ENCODE measurements at regions not wholly inside any gene's neighbourhood (a gene's known extent, or its start where the extent isn't known, plus 50 kb on each side); places are given as distances from the start of the nearest gene placed in this dataset.
A peak's percentile ranks its signal among the peaks of the same experiment; 100 is the strongest.
"Not testable (repeated sequence)": the region's sequence is repeated elsewhere in the genome, so short reads cannot be mapped to it uniquely, and the experiment has no call there.

GRCh38 chr12:4822572-4822971 lies 87.1 kb upstream of the KCNA1 start:
- no peak for TF ChIP-seq ZNF274 (IDR thresholded peaks at IDR 0.05; ENCODE audit: low read depth, low read length)
- no peak overlapping the region for H3K4me3 ChIP-seq (ENCODE audit: low read length)

DNA sequence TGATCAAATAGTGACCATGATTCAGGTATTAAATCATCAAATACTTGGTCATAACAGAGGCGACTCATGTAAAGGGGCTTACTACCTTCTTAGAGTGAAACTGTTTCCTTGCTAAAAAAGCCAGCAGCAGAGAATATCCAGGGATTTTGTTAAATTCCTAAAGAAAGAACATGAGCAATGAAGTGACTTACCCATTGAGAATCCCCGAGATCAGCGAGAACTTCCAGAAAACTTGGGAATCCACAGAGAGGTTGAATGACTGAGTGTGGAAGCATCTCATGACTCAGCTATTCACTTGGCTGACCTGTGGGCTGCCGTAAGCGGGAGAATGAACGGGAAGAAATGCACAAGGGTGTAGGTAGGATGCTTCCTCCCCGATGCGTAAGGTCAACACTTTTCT lies 85.3 kb upstream of the KCNA1 start:
- no peak overlapping the region for H3K4me3 ChIP-seq (ENCODE audit: low read length)
- no peak for TF ChIP-seq ZNF274 (IDR thresholded peaks at IDR 0.05; ENCODE audit: low read depth, low read length)

GRCh38 chr12:4825011-4825858 lies 84.5 kb upstream of the KCNA1 start:
- TF ChIP-seq ZNF274 (IDR thresholded peaks at IDR 0.05; ENCODE audit: low read depth, low read length) = no peak
- no peak overlapping the region for H3K4me3 ChIP-seq (ENCODE audit: low read length)

GRCh38 chr12:4826909-4827308 lies 82.8 kb upstream of the KCNA1 start:
- no peak overlapping the region for H3K4me3 ChIP-seq (ENCODE audit: low read length)
- no peak for TF ChIP-seq ZNF274 (IDR thresholded peaks at IDR 0.05; ENCODE audit: low read depth, low read length)

GRCh38 chr12:4828176-4828575 lies 81.5 kb upstream of the KCNA1 start:
- no peak overlapping the region; the same call in 1 of the 2 replicates for H3K4me3 ChIP-seq (ENCODE audit: low read length)
- no peak for TF ChIP-seq ZNF274 (IDR thresholded peaks at IDR 0.05; ENCODE audit: low read depth, low read length)

- peak overlapping the region; percentile 62; the same call in 1 of the 2 replicates for H3K4me3 ChIP-seq (ENCODE audit: low read length)
- no peak for TF ChIP-seq ZNF274 (IDR thresholded peaks at IDR 0.05; ENCODE audit: low read depth, low read length)
Measured at GRCh38 chr12:4829161-4829792, 80.4 kb upstream of the KCNA1 start.

GRCh38 chr12:4829793-4830162 lies 79.9 kb upstream of the KCNA1 start:
- peak overlapping the region; percentile 20; the same call in 1 of the 2 replicates for H3K4me3 ChIP-seq (ENCODE audit: low read length)
- TF ChIP-seq ZNF274 (IDR thresholded peaks at IDR 0.05; ENCODE audit: low read depth, low read length) = no peak

- H3K4me3 ChIP-seq (ENCODE audit: low read length) = no peak overlapping the region; the same call in 1 of the 2 replicates
Measured at GRCh38 chr12:4830556-4831210, 79.0 kb upstream of the KCNA1 start.

GRCh38 chr12:4833053-4833452 lies 76.7 kb upstream of the KCNA1 start:
- no peak for TF ChIP-seq ZNF274 (IDR thresholded peaks at IDR 0.05; ENCODE audit: low read depth, low read length)
- H3K4me3 ChIP-seq (ENCODE audit: low read length) = no peak overlapping the region

More at GRCh38 chr12:4830556-4831210, 79.0 kb upstream of the KCNA1 start:
- no peak for TF ChIP-seq ZNF274 (IDR thresholded peaks at IDR 0.05; ENCODE audit: low read depth, low read length)

- no peak overlapping the region for H3K4me3 ChIP-seq (ENCODE audit: low read length)
- no peak for TF ChIP-seq ZNF274 (IDR thresholded peaks at IDR 0.05; ENCODE audit: low read depth, low read length)
Measured at GRCh38 chr12:4833524-4833923, 76.2 kb upstream of the KCNA1 start.

- H3K4me3 ChIP-seq (ENCODE audit: low read length) = not testable (repeated sequence)
Measured at GRCh38 chr12:4842401-4842800, 67.3 kb upstream of the KCNA1 start.

- no peak for TF ChIP-seq ZNF274 (IDR thresholded peaks at IDR 0.05; ENCODE audit: low read depth, low read length)
- no peak overlapping the region for H3K4me3 ChIP-seq (ENCODE audit: low read length)
Measured at GRCh38 chr12:4843907-4844306, 65.8 kb upstream of the KCNA1 start.

GRCh38 chr12:4847713-4848112 lies 62.0 kb upstream of the KCNA1 start:
- TF ChIP-seq ZNF274 (IDR thresholded peaks at IDR 0.05; ENCODE audit: low read depth, low read length) = no peak
- no peak overlapping the region for H3K4me3 ChIP-seq (ENCODE audit: low read length)

GRCh38 chr12:4849115-4849541 lies 60.6 kb upstream of the KCNA1 start:
- H3K4me3 ChIP-seq (ENCODE audit: low read length) = no peak overlapping the region
- no peak for TF ChIP-seq ZNF274 (IDR thresholded peaks at IDR 0.05; ENCODE audit: low read depth, low read length)
